ENCODE measurements at regions not wholly inside any gene's neighbourhood (a gene's known extent, or its start where the extent isn't known, plus 50 kb on each side); places are given as distances from the start of the nearest gene placed in this dataset.

- DNase-seq (ENCODE audit: low read depth) = no peak
These were observed 545.5 kb downstream of the TCERG1L start for GRCh38 chr10:130766071-130766470.

- no peak for DNase-seq (ENCODE audit: low read depth)
These were observed 544.3 kb downstream of the TCERG1L start for GRCh38 chr10:130767116-130767730.

GRCh38 chr10:130769146-130770017, 542.1 kb downstream of the TCERG1L start:
- no peak for DNase-seq (ENCODE audit: low read depth)

- DNase-seq (ENCODE audit: low read depth) = no peak
These were observed 541.4 kb downstream of the TCERG1L start for GRCh38 chr10:130770018-130770630.

- DNase-seq (ENCODE audit: low read depth) = no peak
These were observed 540.0 kb downstream of the TCERG1L start for GRCh38 chr10:130771491-130771946.

GRCh38 chr10:130772056-130772455, 539.5 kb downstream of the TCERG1L start:
- DNase-seq (ENCODE audit: low read depth) = no peak

GRCh38 chr10:130772676-130773075, 538.8 kb downstream of the TCERG1L start:
- no peak for DNase-seq (ENCODE audit: low read depth)

- DNase-seq (ENCODE audit: low read depth) = no peak
These were observed 537.6 kb downstream of the TCERG1L start for GRCh38 chr10:130773941-130774340.

- no peak for DNase-seq (ENCODE audit: low read depth)
These were observed 536.6 kb downstream of the TCERG1L start for GRCh38 chr10:130774871-130775270.

GRCh38 chr10:130775311-130775710, 536.2 kb downstream of the TCERG1L start:
- DNase-seq (ENCODE audit: low read depth) = no peak

- no peak for DNase-seq (ENCODE audit: low read depth)
These were observed 534.8 kb downstream of the TCERG1L start for GRCh38 chr10:130776724-130777123.

GRCh38 chr10:130777507-130778165, 533.9 kb downstream of the TCERG1L start:
- no peak for DNase-seq (ENCODE audit: low read depth)

- DNase-seq (ENCODE audit: low read depth) = no peak
These were observed 533.4 kb downstream of the TCERG1L start for GRCh38 chr10:130778166-130778545.

GRCh38 chr10:130780763-130781162, 530.8 kb downstream of the TCERG1L start:
- DNase-seq (ENCODE audit: low read depth) = no peak

- no peak for DNase-seq (ENCODE audit: low read depth)
These were observed 530.3 kb downstream of the TCERG1L start for GRCh38 chr10:130781206-130781605.

GRCh38 chr10:130781623-130782022, 529.9 kb downstream of the TCERG1L start:
- DNase-seq (ENCODE audit: low read depth) = no peak

- no peak for DNase-seq (ENCODE audit: low read depth)
These were observed 529.1 kb downstream of the TCERG1L start for GRCh38 chr10:130782467-130782866.

- no peak for DNase-seq (ENCODE audit: low read depth)
These were observed 527.2 kb downstream of the TCERG1L start for GRCh38 chr10:130784326-130784725.

GRCh38 chr10:130786365-130786966, 525.1 kb downstream of the TCERG1L start:
- DNase-seq (ENCODE audit: low read depth) = no peak

- DNase-seq (ENCODE audit: low read depth) = no peak
These were observed 524.3 kb downstream of the TCERG1L start for GRCh38 chr10:130787243-130787642.

GRCh38 chr10:130787821-130788220, 523.7 kb downstream of the TCERG1L start:
- DNase-seq (ENCODE audit: low read depth) = no peak

- no peak for DNase-seq (ENCODE audit: low read depth)
These were observed 521.2 kb downstream of the TCERG1L start for GRCh38 chr10:130790339-130790738.
